Psoas muscle (tissue), 7 donors: ENCODE measurements at regions not wholly inside any gene's neighbourhood (a gene's known extent, or its start where the extent isn't known, plus 50 kb on each side); places are given as distances from the start of the nearest gene placed in this dataset.

Source experiments
- ATAC-seq, 4 donors: fragments of 200-7000 bp; cut with Tn5 transposase; one replicate each; pipeline ENCODE4 v1.9.1; 2020; ENCODE audit warnings: moderate library complexity in 3 of 4, mild to moderate bottlenecking in 2 of 4
- DNase-seq, 2 donors: peaks; one replicate each; pipeline ENCODE4 v3.0.0-alpha.2; 2020
- H3K27ac ChIP-seq: fragments of 200-600 bp; one replicate; pipeline ENCODE4 v1.8.0; 2022
- H3K27me3 ChIP-seq, 3 donors: fragments of 200-600 bp in 1 of 3; one replicate each; pipeline versions ENCODE4 v1.6.1 to v1.8.0; 2013 to 2022; ENCODE audit warnings: low read length in 2 of 3, mild to moderate bottlenecking in 2 of 3, moderate library complexity in 1 of 3; ENCODE audit not compliant: insufficient read depth in 3 of 3
- H3K36me3 ChIP-seq, 2 donors: fragments of 200-600 bp in 1 of 2; one replicate each; pipeline versions ENCODE4 v1.6.1 to v1.8.0; 2013 to 2022; ENCODE audit warnings: low read depth in 1 of 2, mild to moderate bottlenecking in 1 of 2, moderate library complexity in 1 of 2; ENCODE audit not compliant: insufficient read depth in 1 of 2
- H3K4me1 ChIP-seq: fragments of 200-600 bp; one replicate; pipeline ENCODE4 v1.8.0; 2022
- H3K4me3 ChIP-seq: fragments of 200-600 bp; one replicate; pipeline ENCODE4 v1.8.0; 2022; ENCODE audit warnings: mild to moderate bottlenecking
- H3K9me3 ChIP-seq: fragments of 200-600 bp; one replicate; pipeline ENCODE4 v1.8.0; 2022
- CTCF ChIP-seq: fragments of 200-600 bp; IDR thresholded peaks from one replicate; pipeline ENCODE4 v1.8.0; 2022; ENCODE audit warnings: antibody characterized with exemption
- WGBS, 3 donors: extraction: QIAGEN DNeasy Blood & Tissue Kit; methylation state at CpG; one replicate each; pipeline versions ENCODE4 v1.1.6 to v1.1.7; 2013; 5-methylcytosine and 5-hydroxymethylcytosine counted together
- intact Hi-C, 2 donors: fragments of 100-400 bp; cut with DNase I; formaldehyde crosslinking; loops; one replicate each; pipeline versions ENCODE4 v1.11.0 to v1.14.2; 2022
- donor health status: healthy with polysubstance abuse.
- donor health status: DM: no; HTN: no; CAD: no; lungs with moderate emphysema.
- donor health status: Bipolar disorder and iron deficiency.
- donor health status: healthy.
- donor health status: DM: yes; HTN: yes; CAD: no.
- donor health status: DM: no; HTN: no; CAD: no.
- donor health status: DM: yes; HTN: yes; CAD: no.

- 86 to 89% (median 87%) methylated on average over 2 of the region's 2 CpGs for WGBS, 3 donors
- H3K4me3 ChIP-seq, result no peak overlapping the region
- H3K36me3 ChIP-seq, result no peaks in the 10 kb centered on the region
- H3K27me3 ChIP-seq, result no peaks in the 10 kb centered on the region
- intact Hi-C loops, result no loop called here
- DNase-seq (no peak), ATAC-seq (no peak)
- H3K4me1 ChIP-seq, result no peaks in the 10 kb centered on the region
- TF ChIP-seq CTCF, result no peak
- no peak overlapping the region for H3K27ac ChIP-seq
- H3K9me3 ChIP-seq, result peaks cover 14% of the 10 kb centered on the region
Measured at GRCh38 chr1:239224100-239224499, 162.3 kb upstream of the CHRM3 start.

GRCh38 chr1:239222999-239223398 lies 163.4 kb upstream of the CHRM3 start:
- peaks cover 14% of the 10 kb centered on the region for H3K9me3 ChIP-seq
- no peak for TF ChIP-seq CTCF
- no peak for DNase-seq

GRCh38 chr1:239221656-239222055 lies 164.7 kb upstream of the CHRM3 start:
- Histone ChIP-seq H3K27me3 (no peaks in the 10 kb centered on the region), H3K4me3 (no peak overlapping the region), H3K9me3 (peaks cover 14% of the 10 kb centered on the region), H3K4me1 (no peaks in the 10 kb centered on the region), H3K27ac (no peak overlapping the region), H3K36me3 (no peaks in the 10 kb centered on the region)
- WGBS, 3 donors, result 93 to 96% (median 94%) methylated on average over 2 of the region's 2 CpGs
- no peak for TF ChIP-seq CTCF
- DNase-seq (no peak), ATAC-seq (no peak)
- intact Hi-C loops, result no loop called here

More at GRCh38 chr1:239222999-239223398, 163.4 kb upstream of the CHRM3 start:
- no peak for ATAC-seq
- no peaks in the 10 kb centered on the region for H3K4me1 ChIP-seq
- no peak overlapping the region for H3K27ac ChIP-seq
- no peak overlapping the region for H3K4me3 ChIP-seq
- no peaks in the 10 kb centered on the region for H3K36me3 ChIP-seq
- intact Hi-C loops, result no loop called here
- H3K27me3 ChIP-seq, result no peaks in the 10 kb centered on the region
- 77 to 94% (median 89%) methylated on average over 1 of the region's 1 CpG for WGBS, 3 donors

GRCh38 chr1:239219679-239220078 lies 166.7 kb upstream of the CHRM3 start:
- Histone ChIP-seq H3K27me3 (no peaks in the 10 kb centered on the region), H3K27ac (no peak overlapping the region), H3K36me3 (no peaks in the 10 kb centered on the region), H3K9me3 (peaks cover 6% of the 10 kb centered on the region), H3K4me1 (no peaks in the 10 kb centered on the region), H3K4me3 (no peak overlapping the region)
- DNase-seq (no peak), ATAC-seq (no peak)
- no peak for TF ChIP-seq CTCF
- intact Hi-C loops, result no loop called here
- 70 to 79% (median 71%) methylated on average over 2 of the region's 2 CpGs for WGBS, 3 donors

- no peak for TF ChIP-seq CTCF
- ATAC-seq (no peak), DNase-seq (no peak)
- H3K9me3 ChIP-seq, result peaks cover 6% of the 10 kb centered on the region
- intact Hi-C loops, result no loop called here
- H3K4me1 ChIP-seq, result no peaks in the 10 kb centered on the region
- no peak overlapping the region for H3K4me3 ChIP-seq
- H3K27ac ChIP-seq, result no peak overlapping the region
- H3K36me3 ChIP-seq, result no peaks in the 10 kb centered on the region
- WGBS, 3 donors, result 88 to 92% (median 90%) methylated on average over 1 of the region's 1 CpG
- no peaks in the 10 kb centered on the region for H3K27me3 ChIP-seq
Measured at GRCh38 chr1:239218301-239218700, 168.1 kb upstream of the CHRM3 start.
